RWPE1 (cell line): ENCODE measurements at regions not wholly inside any gene's neighbourhood (a gene's known extent, or its start where the extent isn't known, plus 50 kb on each side); places are given as distances from the start of the nearest gene placed in this dataset.
A peak's percentile ranks its signal among the peaks of the same experiment; 100 is the strongest.

Experiments used
- CTCF ChIA-PET: fragments of 350-600 bp; sonication (Branson Sonifier 250); formaldehyde crosslinking; extraction: SDS; loops from one replicate; lab custom pipeline; 2021; lab: Yijun Ruan, JAX
- POLR2A ChIA-PET: fragments of 400-600 bp; formaldehyde crosslinking; extraction: SDS; loops from one replicate; lab custom pipeline; 2020; ENCODE audit warnings: antibody characterized with exemption; ENCODE audit not compliant: low non-redundant PET; lab: Yijun Ruan, JAX
- DNase-seq: peaks from one replicate; pipeline ENCODE4 v3.0.0; 2012; ENCODE audit warnings: low spot score
- H3K27ac ChIP-seq: fragments of 450-650 bp; 2 replicates; pipeline ENCODE4 v1.5.1; 2017
- CTCF ChIP-seq: fragments of 450-650 bp; conservative IDR thresholded peaks from 2 replicates; pipeline ENCODE4 v1.5.1; 2017; ENCODE audit warnings: low read depth, mild to moderate bottlenecking

- TF ChIP-seq CTCF = peak; percentile 35; the same call in 1 of the 2 replicates
- H3K27ac ChIP-seq = peak overlapping the region; percentile 41; the same call in 1 of the 2 replicates
- ChIA-PET CTCF (interaction anchor here (0.5 kb wide), 1 partner anchor 287 kb away, joined by 3 read pairs; no protein-coding TSS in a partner anchor), POLR2A (no interaction called here)
- peak; percentile 34 for DNase-seq
Measured at GRCh38 chr11:106152013-106152412, 74.6 kb downstream of the AASDHPPT start.

GRCh38 chr11:106152824-106153223, 75.4 kb downstream of the AASDHPPT start:
- ChIA-PET POLR2A (no interaction called here), CTCF (interaction anchor here (0.6 kb wide), 1 partner anchor 15 kb away, joined by 3 read pairs; no protein-coding TSS in a partner anchor)
- H3K27ac ChIP-seq = no peak overlapping the region
- peak; percentile 22 for DNase-seq
- no peak for TF ChIP-seq CTCF

GRCh38 chr11:106156290-106156937, 79.0 kb downstream of the AASDHPPT start:
- DNase-seq = peak; percentile 41
- no peak overlapping the region for H3K27ac ChIP-seq
- CTCF ChIA-PET = interaction anchor here (0.6 to 1.1 kb wide), 6 partner anchors 13 to 877 kb away, joined by 3 to 4 read pairs (median 4); no protein-coding TSS in a partner anchor
- POLR2A ChIA-PET = no interaction called here
- peak; percentile 65 for TF ChIP-seq CTCF

- DNase-seq = no peak
- ChIA-PET POLR2A (no interaction called here), CTCF (no interaction called here)
- no peak for TF ChIP-seq CTCF
- H3K27ac ChIP-seq = no peak overlapping the region
Measured at GRCh38 chr11:106158406-106158805, 80.9 kb downstream of the AASDHPPT start.

- no peak overlapping the region for H3K27ac ChIP-seq
- no peak for DNase-seq
- no peak for TF ChIP-seq CTCF
- CTCF ChIA-PET = no interaction called here
- POLR2A ChIA-PET = no interaction called here
Measured at GRCh38 chr11:106159836-106160235, 82.4 kb downstream of the AASDHPPT start.

- CTCF ChIA-PET = no interaction called here
- no peak for TF ChIP-seq CTCF
- H3K27ac ChIP-seq = no peak overlapping the region
- no peak for DNase-seq
- POLR2A ChIA-PET = no interaction called here
Measured at GRCh38 chr11:106160494-106160893, 83.0 kb downstream of the AASDHPPT start.
